GM19372 (cell line): ENCODE measurements at regions not wholly inside any gene's neighbourhood (a gene's known extent, or its start where the extent isn't known, plus 50 kb on each side); places are given as distances from the start of the nearest gene placed in this dataset.

Source experiments
- ATAC-seq: cut with Tn5 transposase; IDR thresholded peaks from one replicate; pipeline ENCODE4 v1.9.1; 2021; ENCODE audit warnings: mild to moderate bottlenecking, low read depth, moderate library complexity; ENCODE audit not compliant: unreplicated experiment

GRCh38 chr7:142383841-142384492, 126.1 kb upstream of the PRSS58 start:
- ATAC-seq = no peak

DNA sequence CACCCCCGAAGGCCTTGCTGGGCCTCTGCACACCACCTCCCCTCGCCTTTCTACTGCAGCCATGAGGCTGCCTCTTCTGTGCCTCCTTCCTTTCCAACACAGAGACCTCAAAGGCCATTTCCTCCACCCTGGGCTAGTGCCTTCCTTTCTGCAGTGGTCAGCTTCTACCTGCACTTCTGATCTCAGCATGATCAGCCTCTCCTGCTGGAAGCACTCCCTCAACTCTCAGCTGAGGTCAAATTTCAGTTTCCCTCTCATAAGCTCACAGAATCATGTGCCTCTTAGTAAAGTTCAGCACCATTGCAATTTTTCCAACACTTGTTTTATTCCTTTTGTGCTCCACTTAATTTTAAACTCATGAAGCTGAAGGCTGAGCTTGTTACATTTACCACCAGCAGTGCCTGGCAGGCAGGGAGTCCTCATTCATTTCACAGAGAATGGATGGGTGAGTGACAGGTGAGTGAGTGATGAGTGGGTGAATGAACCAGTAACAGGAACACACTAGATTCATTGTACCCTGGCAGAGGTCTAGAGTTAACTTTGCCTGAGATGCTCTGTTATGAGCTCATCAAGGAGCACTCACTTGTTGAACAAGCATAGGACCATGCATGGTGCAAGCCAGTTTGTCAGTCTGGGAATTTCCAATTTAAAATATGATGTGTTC, 124.0 kb upstream of the PRSS58 start:
- ATAC-seq = no peak

- no peak for ATAC-seq
These were observed 122.2 kb upstream of the PRSS58 start for GRCh38 chr7:142380069-142380468.

DNA sequence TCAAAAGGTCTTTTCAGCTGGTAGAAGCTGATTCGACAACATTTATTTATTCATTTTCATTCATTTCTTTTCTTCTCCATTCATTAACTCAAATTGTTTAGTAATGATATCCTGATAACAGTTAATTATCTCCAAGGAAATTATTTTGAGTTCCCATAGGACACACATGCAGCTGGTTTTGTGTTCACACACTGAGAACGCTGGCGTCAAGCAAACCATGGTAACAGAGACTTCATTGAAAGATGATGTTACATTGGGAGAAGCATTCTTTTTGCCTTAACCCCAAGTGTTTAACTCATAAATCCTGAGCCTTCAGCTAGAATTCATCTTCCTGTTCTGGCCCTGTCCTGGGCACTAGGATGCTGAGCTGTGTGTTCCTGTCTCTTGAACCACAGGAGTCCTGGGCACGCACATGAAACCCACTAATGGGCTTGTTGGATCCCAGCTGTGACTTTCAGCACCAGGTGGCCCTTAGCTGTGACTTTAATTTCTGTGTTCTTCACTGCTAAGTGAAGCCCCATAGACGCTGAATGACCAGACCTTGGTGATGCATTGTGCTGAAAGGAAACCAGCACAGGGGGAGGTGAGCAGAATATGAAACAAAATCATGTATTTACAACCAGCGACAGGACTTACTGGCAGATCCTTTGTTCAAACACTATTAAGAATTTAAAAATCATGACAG, 121.5 kb upstream of the PRSS58 start:
- no peak for ATAC-seq

GRCh38 chr7:142377567-142377966, 119.7 kb upstream of the PRSS58 start:
- ATAC-seq = no peak

GRCh38 chr7:142376356-142376997, 118.6 kb upstream of the PRSS58 start:
- no peak for ATAC-seq

DNA sequence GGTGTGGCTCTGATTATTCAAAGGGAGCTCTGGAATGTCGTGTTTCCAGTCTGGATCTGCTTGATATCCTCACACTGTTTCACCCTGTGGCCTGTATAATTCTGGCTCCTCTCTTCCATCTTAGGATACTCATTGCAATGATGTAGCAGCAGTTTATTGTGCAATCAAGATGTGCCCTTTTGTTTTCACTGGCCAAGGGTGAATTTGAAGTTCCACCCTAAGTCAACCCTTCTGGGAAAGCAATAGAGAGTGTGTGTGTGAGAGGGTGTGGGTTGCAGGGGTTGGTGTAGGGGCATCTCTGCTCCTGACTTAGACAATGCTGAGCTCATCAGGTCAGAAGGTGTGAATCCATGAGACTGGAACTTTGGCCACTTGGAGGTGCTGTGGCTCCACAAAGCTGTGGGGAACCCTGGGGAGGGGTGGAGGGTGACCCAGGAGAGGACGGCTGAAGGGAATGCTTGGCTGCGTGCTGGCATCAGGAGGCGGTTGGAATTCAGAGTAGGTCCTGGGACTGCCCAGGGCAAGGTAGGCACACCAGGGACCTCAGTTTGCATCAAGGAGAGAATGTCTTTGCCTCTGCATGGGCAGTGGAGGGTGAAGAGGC, 118.0 kb upstream of the PRSS58 start:
- no peak for ATAC-seq

DNA sequence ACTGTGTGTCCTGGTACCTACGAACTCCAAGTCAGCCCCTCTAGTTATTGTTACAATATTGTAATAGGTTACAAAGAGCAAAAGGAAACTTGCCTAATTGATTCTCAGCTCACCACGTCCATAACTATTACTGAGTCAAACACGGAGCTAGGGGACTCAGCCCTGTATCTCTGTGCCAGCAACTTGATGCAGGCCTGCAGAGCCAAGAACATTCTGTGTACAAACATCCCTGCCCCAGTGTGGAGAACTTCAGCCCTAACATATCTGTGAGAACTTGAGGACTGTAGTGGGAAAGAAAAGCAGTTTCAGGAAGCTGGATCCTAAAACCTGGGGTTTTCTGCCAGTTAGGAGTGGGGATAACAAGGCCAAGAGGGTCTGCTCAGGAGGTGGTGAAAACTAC, 114.9 kb upstream of the PRSS58 start:
- no peak for ATAC-seq

GRCh38 chr7:142371586-142372377, 113.9 kb upstream of the PRSS58 start:
- no peak for ATAC-seq

GRCh38 chr7:142365410-142365842, 107.6 kb upstream of the PRSS58 start:
- no peak for ATAC-seq

DNA sequence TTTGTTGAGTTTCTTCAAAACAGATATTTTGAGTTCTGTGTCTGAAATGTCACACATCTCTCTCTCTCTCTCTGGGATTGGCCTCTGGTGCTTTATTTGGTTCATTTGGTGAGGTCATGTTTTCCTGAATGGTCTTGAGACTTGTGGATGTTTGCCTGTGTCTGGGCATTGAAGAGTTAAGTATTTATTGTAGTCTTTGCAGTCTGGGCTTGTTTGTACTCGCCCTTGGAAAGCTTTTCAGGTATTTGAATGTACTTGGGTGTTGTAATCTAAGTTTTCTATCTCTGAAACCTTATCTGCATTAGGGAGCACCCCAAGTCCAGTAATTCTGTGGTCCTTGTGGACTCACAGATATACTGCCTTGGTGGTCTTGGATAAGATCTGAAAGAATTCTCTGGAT, 106.7 kb upstream of the PRSS58 start:
- no peak for ATAC-seq

DNA sequence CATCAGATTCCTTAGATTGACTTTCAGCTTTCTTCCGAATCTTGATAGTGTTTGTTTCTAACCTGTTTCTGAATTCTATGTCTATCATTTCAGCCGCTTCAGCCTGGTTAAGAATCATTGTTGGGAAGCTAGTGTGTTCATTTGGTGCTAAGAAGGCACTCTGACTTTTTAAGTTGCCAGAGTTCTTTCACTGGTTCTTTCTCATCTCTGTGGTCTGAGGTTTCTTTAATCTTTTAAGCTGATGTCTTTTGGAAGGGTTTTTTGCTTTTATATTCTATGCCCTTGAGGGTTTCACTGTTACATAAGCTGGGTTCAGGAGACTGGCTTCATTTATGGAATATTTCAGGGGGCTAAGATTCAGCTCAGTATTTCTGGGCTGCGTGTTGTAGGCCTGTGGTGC, 104.5 kb upstream of the PRSS58 start:
- no peak for ATAC-seq

DNA sequence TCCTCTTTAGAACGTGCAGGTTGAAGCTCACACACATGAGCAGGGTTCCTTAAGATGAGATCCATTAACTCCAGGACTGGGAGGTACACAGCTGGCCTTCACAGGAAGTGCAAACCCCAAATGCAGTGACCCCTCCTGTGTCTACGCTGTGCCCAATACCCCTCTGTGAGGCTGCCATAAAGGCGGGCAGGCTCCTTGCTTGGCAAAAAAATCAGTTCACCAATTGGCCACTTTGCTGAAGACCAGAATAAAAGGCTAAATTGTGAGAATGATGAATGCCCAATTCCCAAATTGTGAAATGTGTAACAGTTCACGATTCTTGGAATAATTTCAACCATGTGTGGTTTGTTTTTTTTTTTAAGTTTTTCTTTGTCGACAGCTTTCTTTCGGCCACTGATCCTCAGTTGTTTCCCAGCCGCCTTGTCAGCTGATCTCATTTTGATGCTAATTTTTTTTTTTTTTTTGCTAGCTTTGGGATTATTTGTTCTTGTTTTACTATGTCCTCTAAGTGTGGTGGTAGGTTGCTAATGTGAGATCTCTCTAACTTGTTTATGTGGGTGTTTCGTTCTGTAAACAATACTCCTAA, 101.9 kb upstream of the PRSS58 start:
- ATAC-seq = no peak

DNA sequence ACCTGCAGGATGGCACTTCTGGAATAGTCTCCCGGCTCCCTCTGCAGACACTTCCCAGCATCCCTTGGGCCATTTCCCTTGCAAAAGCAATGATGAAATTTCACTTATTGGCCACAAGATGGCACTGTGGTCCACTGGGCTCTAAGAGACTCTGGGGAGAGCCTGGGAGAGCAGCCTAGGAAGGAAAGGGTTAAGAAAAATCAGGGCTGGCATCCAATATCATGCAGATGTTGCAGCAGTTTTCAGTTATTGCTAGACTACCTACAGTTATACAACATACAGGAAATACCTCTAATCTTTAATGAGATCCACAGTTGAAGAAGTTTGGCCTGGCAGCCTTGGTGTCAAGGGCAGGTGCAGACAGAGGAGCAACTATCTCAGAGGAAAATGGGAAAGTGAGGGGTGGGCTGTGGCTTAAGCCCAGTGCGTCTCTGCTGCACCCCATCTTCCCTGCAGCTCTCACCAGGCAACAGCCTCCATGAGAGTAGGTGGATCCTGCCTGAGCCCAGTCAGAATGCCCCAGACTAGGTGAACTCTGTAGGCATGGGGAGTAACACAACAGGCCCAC, 100.2 kb upstream of the PRSS58 start:
- ATAC-seq = peak; percentile 88

DNA sequence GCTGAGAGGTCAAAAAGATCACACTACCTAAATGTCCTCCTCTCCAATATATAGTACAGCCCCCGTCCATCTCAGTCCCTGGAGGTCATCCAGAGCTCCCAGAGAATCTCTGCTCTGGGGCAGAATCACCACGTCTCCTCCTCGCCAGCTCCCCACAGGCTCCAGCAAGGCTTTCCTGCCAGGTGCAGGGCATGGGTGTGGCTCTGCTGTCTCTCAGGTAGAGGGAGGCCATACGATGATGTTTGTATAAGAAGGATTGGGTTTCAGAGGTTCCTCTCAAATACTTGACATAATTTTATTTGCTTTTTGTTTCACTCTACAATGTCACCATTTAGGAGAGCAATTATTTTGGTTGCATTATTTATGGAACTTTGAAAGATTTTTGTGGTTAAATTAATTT, 98.3 kb upstream of the PRSS58 start:
- ATAC-seq = no peak

DNA sequence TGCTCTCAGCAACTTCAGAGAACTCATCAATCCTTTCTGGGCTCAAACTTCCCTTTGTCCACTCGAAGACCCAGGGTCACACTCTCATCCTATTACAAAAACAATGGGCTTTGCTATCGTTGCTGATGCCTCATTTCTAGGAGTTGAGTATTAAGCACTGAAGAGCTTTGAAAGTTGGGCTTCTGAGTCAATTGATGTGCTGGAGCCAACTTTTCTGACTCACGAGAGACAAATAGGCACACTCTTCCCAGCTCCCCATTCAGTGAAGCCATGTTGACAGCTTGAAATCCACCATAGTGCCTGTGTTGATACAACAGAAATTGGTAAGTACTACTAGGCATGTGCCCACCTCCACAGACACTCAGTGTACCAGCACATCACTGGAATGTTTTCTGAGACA, 97.5 kb upstream of the PRSS58 start:
- ATAC-seq = no peak

DNA sequence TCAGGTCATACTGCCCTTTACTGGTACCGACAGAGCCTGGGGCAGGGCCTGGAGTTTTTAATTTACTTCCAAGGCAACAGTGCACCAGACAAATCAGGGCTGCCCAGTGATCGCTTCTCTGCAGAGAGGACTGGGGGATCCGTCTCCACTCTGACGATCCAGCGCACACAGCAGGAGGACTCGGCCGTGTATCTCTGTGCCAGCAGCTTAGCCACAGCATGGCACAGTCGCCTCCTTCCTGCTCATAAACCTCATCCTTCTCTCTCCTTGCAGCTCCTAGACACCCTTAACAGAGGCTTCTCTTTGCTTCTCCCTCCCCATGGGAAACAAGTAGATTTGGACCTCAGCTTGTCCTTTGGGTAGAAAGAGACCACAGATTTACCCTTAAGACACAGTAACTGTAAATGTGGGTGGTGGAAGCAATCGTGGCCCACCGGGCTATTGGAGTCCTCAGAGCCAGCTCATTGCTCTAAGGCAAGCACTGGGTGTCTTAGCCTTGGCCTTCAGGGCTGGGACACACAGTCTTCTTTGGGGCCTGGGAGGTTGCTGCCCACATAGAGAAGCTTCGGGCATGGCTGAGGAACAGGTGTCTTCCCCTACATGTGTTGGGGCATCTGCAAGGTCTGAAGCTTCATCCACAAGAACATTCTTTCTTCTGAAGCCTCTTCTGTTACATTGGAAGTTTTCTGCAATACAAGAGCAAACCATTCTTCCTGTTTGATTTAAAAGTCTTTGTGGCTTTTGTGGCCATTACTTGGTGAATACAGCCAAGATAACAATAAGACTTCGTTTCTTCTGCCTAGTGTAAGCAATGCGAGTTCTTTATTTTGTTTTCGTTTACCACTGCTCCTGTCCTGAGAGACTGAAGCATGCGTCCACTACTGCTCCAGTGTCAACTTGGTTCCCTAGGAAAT, 95.5 kb upstream of the PRSS58 start:
- no peak for ATAC-seq

DNA sequence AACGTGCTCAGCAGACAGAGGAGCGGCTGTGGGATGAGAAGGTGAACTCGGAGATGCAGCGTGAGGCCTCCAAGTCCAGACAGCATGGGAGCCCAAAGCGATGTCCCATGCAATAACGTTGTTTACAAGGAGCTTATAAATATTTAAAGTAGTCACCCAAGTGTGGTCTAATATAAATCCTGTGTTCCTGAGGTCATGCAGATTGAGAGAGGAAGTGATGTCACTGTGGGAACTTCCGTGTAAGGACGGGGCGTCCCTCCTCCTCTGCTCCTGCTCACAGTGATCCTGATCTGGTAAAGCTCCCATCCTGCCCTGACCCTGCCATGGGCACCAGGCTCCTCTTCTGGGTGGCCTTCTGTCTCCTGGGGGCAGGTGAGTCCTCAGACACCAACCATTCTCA, 94.7 kb upstream of the PRSS58 start:
- no peak for ATAC-seq
